Upper lobe of left lung (tissue), 6 donors: ENCODE measurements at regions not wholly inside any gene's neighbourhood (a gene's known extent, or its start where the extent isn't known, plus 50 kb on each side); places are given as distances from the start of the nearest gene placed in this dataset.

Source experiments
- ATAC-seq, 2 donors: fragments of 200-7000 bp; cut with Tn5 transposase; one replicate each; pipeline ENCODE4 v1.9.1; 2022; ENCODE audit warnings: mild to moderate bottlenecking in 2 of 2, moderate library complexity in 2 of 2; ENCODE audit not compliant: low FRiP score in 2 of 2
- DNase-seq, 2 donors: peaks; one replicate each; pipeline ENCODE4 v3.0.0-alpha.2; 2019 to 2020
- H3K27ac ChIP-seq, 4 donors: fragments of 200-600 bp; sonication (generic); one replicate each; pipeline ENCODE4 v1.5.1; 2016 to 2019
- H3K27me3 ChIP-seq, 4 donors: fragments of 200-600 bp; sonication (generic); one replicate each; pipeline ENCODE4 v1.5.1; 2017 to 2019
- H3K36me3 ChIP-seq, 4 donors: fragments of 200-600 bp; sonication (generic); one replicate each; pipeline ENCODE4 v1.5.1; 2016 to 2019
- H3K4me1 ChIP-seq, 4 donors: fragments of 200-600 bp; sonication (generic); one replicate each; pipeline ENCODE4 v1.5.1; 2018 to 2019
- H3K4me3 ChIP-seq, 4 donors: fragments of 200-600 bp; sonication (generic); one replicate each; pipeline ENCODE4 v1.5.1; 2017 to 2019; ENCODE audit warnings: mild to moderate bottlenecking in 2 of 4, moderate library complexity in 1 of 4
- H3K9me3 ChIP-seq, 4 donors: fragments of 200-600 bp; sonication (generic); one replicate each; pipeline ENCODE4 v1.5.1; 2018 to 2019
- EP300 ChIP-seq, 4 donors: sonication (generic); formaldehyde crosslinking; IDR thresholded peaks; one replicate each; pipeline ENCODE4 v1.5.1; 2017; ENCODE audit warnings: antibody characterized with exemption in 4 of 4, control low read depth in 2 of 4
- POLR2A ChIP-seq, 4 donors: fragments of 450-650 bp; IDR thresholded peaks; one replicate each; pipeline ENCODE4 v1.5.1; 2016 to 2017; ENCODE audit warnings: antibody characterized with exemption in 4 of 4, mild to moderate bottlenecking in 2 of 4
- POLR2AphosphoS5 ChIP-seq, 2 donors: sonication (generic); formaldehyde crosslinking; IDR thresholded peaks; one replicate each; pipeline ENCODE4 v1.5.1; 2017; ENCODE audit warnings: antibody characterized with exemption in 2 of 2
- WGBS, 2 donors: methylation state at CpG; one replicate each; pipeline ENCODE4 v1.1.5; 2017 to 2018; 5-methylcytosine and 5-hydroxymethylcytosine counted together
- TF ChIP-seq, protein P1 (sequence below), 6 experiments: fragments of 450-650 bp in 4 of 6; fragments of 200-600 bp in 2 of 6; sonication (generic) in 2 of 6; IDR thresholded peaks; one replicate each; pipeline ENCODE4 v1.5.1; 2016 to 2019; ENCODE audit warnings: antibody characterized with exemption in 6 of 6
- donor health status: DM: no; HTN: no; CAD: no; lungs with moderate emphysema.
- donor health status: DM: no; HTN: yes; CAD: no; lungs with severe emphysema.

DNA sequence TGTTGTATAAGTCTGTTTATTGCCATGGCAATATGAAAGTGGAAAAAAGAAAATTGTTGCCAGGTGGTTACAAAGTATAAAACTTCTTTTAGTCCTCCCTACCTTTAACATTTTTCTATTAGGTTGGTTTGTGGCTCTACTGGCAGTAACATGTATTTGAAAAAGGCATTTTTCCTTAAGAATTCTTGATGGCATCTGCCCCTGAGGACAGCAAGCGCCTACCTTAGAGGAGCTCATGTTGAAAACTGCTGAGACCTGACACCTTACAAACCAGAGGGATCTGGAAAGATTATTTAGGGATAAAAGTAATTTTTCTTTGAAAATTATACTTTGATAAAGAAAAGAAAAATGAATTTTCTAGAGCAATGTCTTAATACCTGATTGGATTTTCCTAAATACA is 208.1 kb downstream of the CAVIN4 start:
- H3K27me3 ChIP-seq: no peaks in the 10 kb centered on the region
- DNase-seq: no peak
- H3K4me1 ChIP-seq: no peaks in the 10 kb centered on the region
- H3K9me3 ChIP-seq: peaks cover 0 to 4% (median 0%) of the 10 kb centered on the region in 4 donors
- ATAC-seq: no peak
- no peaks in the 10 kb centered on the region for H3K36me3 ChIP-seq
- whole genome bisulfite sequencing, 2 donors: 89 to 91% methylated on average over 1 of the region's 1 CpG
- no peak overlapping the region for H3K27ac ChIP-seq
- no peak overlapping the region for H3K4me3 ChIP-seq
- TF ChIP-seq POLR2AphosphoS5 (IDR thresholded peaks at IDR 0.05): no peak
- TF ChIP-seq POLR2A (IDR thresholded peaks at IDR 0.05): no peak
- no peak for TF ChIP-seq EP300 (IDR thresholded peaks at IDR 0.05)
- TF ChIP-seq, protein P1, sequence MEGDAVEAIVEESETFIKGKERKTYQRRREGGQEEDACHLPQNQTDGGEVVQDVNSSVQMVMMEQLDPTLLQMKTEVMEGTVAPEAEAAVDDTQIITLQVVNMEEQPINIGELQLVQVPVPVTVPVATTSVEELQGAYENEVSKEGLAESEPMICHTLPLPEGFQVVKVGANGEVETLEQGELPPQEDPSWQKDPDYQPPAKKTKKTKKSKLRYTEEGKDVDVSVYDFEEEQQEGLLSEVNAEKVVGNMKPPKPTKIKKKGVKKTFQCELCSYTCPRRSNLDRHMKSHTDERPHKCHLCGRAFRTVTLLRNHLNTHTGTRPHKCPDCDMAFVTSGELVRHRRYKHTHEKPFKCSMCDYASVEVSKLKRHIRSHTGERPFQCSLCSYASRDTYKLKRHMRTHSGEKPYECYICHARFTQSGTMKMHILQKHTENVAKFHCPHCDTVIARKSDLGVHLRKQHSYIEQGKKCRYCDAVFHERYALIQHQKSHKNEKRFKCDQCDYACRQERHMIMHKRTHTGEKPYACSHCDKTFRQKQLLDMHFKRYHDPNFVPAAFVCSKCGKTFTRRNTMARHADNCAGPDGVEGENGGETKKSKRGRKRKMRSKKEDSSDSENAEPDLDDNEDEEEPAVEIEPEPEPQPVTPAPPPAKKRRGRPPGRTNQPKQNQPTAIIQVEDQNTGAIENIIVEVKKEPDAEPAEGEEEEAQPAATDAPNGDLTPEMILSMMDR (IDR thresholded peaks at IDR 0.05): no peak

DNA sequence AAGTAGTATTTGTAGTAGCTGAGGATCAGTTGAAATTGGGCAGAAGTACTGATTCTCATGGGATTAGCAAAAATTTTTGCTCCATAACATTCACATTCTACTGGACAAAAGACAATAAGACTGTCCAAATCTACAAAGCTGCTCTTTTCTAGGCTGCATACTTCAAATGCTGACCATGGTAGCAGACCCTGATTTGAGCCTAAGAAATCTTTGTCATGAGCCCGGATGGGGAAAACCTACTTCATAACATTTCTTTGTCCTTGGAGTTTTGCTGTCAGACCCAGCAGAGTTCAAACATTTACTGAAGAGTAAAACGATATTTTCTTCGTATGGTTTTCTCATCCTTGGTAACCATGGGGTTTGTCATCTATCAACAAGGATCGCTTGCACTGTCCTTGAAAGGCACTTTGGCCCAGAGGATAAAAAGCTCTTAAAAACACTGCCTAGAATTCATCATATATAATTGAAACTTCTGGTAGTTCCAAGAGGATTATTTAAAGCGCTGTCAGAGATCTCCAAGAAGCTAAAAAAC is 216.9 kb downstream of the CAVIN4 start:
- WGBS, 2 donors: 83 to 89% methylated on average over 5 of the region's 5 CpGs
- Histone ChIP-seq H3K27ac (no peak overlapping the region), H3K9me3 (no peaks in the 10 kb centered on the region), H3K27me3 (no peaks in the 10 kb centered on the region), H3K36me3 (no peaks in the 10 kb centered on the region), H3K4me1 (no peaks in the 10 kb centered on the region), H3K4me3 (no peak overlapping the region)
- TF ChIP-seq, protein P1 (IDR thresholded peaks at IDR 0.05): no peak
- no peak for TF ChIP-seq EP300 (IDR thresholded peaks at IDR 0.05)
- no peak for TF ChIP-seq POLR2AphosphoS5 (IDR thresholded peaks at IDR 0.05)
- DNase-seq (no peak), ATAC-seq (no peak)

DNA sequence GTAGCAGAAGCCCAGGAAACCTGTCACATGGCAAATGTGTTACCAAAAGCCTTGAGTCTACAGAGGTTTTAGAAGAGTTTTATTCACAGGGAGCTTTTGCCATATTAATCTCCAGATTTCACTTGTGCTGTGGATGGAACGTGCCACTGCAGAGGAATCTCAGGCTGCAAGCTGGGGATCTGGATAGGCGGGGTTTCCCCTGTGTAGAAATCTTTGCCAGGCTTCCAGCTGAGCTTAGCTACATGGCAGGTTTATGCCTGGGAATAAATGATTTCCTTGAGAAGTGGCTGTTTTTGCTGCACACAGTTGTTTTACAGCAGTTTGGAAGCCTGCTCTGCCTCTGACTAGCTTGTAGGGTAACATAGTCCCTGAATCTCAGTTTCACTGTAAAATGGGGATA is 224.6 kb upstream of the PLPPR1 start:
- TF ChIP-seq EP300 (IDR thresholded peaks at IDR 0.05) (no peak), POLR2AphosphoS5 (IDR thresholded peaks at IDR 0.05) (no peak), POLR2A (IDR thresholded peaks at IDR 0.05) (no peak)
- TF ChIP-seq, protein P1 (IDR thresholded peaks at IDR 0.05): no peak
- Histone ChIP-seq H3K27me3 (no peaks in the 10 kb centered on the region), H3K4me1 (no peaks in the 10 kb centered on the region), H3K36me3 (no peaks in the 10 kb centered on the region), H3K9me3 (no peaks in the 10 kb centered on the region), H3K4me3 (no peak overlapping the region), H3K27ac (no peak overlapping the region)
- DNase-seq: no peak
- WGBS, 2 donors: 56 to 59% methylated on average over 2 of the region's 2 CpGs
- no peak for ATAC-seq

DNA sequence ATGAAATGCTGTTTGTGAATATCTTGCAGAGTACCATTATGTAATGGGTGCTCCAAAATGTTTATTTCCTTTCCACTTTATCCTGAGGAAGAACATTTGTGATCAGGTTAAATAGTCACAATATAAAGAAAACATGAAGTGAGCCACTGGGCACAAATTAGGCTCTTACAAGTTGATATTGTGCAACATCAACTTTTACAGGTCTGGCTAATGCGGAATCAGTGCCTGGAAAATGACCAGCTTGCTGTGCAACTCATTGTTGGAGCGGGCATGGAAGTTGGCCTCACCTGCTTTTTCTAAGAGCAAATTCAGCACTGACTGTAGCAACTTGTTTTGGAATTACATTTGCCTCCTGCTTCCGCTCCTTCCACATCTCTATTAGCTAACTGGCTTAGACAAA is 216.9 kb upstream of the PLPPR1 start:
- no peaks in the 10 kb centered on the region for H3K36me3 ChIP-seq
- WGBS, 2 donors: 75 to 78% methylated on average over 3 of the region's 3 CpGs
- H3K27me3 ChIP-seq: no peaks in the 10 kb centered on the region
- ATAC-seq (no peak), DNase-seq (peak in 1 of 2 donors; percentile 21)
- no peaks in the 10 kb centered on the region for H3K4me1 ChIP-seq
- TF ChIP-seq EP300 (IDR thresholded peaks at IDR 0.05) (no peak), POLR2AphosphoS5 (IDR thresholded peaks at IDR 0.05) (no peak), POLR2A (IDR thresholded peaks at IDR 0.05) (no peak)
- TF ChIP-seq, protein P1 (IDR thresholded peaks at IDR 0.05): no peak
- H3K9me3 ChIP-seq: peaks cover 0 to 5% (median 0%) of the 10 kb centered on the region in 4 donors
- no peak overlapping the region for H3K27ac ChIP-seq
- no peak overlapping the region for H3K4me3 ChIP-seq

DNA sequence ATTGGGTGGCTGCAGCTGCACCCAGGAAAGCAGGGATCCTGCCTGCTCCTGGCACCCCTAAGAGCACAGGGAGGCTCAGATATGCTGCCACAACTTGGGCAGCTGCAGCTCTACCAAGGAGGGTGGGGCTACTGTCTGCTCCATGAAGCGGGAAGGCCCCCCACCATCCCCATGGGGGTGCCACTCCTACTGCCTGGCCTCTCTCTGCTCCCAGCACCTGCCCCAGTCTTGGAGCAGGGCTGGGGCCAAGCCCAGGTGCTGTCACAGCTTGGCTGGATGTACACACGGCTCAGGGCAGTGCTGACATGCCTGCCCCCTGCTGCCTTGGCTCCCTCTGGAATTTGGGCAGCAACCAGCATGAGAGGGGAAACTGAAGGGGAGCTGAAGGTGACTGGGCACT is 214.7 kb upstream of the PLPPR1 start:
- Histone ChIP-seq H3K4me3 (no peak overlapping the region), H3K9me3 (peaks cover 0 to 5% (median 0%) of the 10 kb centered on the region in 4 donors), H3K36me3 (no peaks in the 10 kb centered on the region), H3K27me3 (no peaks in the 10 kb centered on the region), H3K4me1 (no peaks in the 10 kb centered on the region), H3K27ac (no peak overlapping the region)
- 61% methylated on average over 2 of the region's 2 CpGs; no CpG with 5 or more reads in 1 of the 2 donors for WGBS, 2 donors
- TF ChIP-seq POLR2AphosphoS5 (IDR thresholded peaks at IDR 0.05): no peak
- TF ChIP-seq, protein P1 (IDR thresholded peaks at IDR 0.05): no peak
- no peak for TF ChIP-seq EP300 (IDR thresholded peaks at IDR 0.05)
- TF ChIP-seq POLR2A (IDR thresholded peaks at IDR 0.05): no peak
- peak; percentile 14 to 43 for ATAC-seq
- peak in 1 of 2 donors; percentile 17 for DNase-seq
